Neural crest cell (in vitro differentiated cells): ENCODE measurements at regions not wholly inside any gene's neighbourhood (a gene's known extent, or its start where the extent isn't known, plus 50 kb on each side); places are given as distances from the start of the nearest gene placed in this dataset.

Experiments
- DNase-seq: peaks from one replicate; pipeline ENCODE4 v3.0.0; 2021; ENCODE audit warnings: low read depth, mixed read lengths, low spot score
- H3K27ac Mint-ChIP-seq: one replicate; pipeline ENCODE4 v1.8.0; 2021; ENCODE audit warnings: mild to moderate bottlenecking, mixed read lengths; ENCODE audit not compliant: unreplicated experiment
- H3K27me3 Mint-ChIP-seq: 2 replicates; pipeline ENCODE4 v1.8.0; 2021; ENCODE audit warnings: low read depth, mild to moderate bottlenecking, mixed read lengths
- H3K36me3 Mint-ChIP-seq: 2 replicates; pipeline ENCODE4 v1.8.0; 2021; ENCODE audit warnings: low read depth, mild to moderate bottlenecking, mixed read lengths
- H3K4me1 Mint-ChIP-seq: 2 replicates; pipeline ENCODE4 v1.8.0; 2021; ENCODE audit warnings: mixed read lengths
- H3K4me3 Mint-ChIP-seq: one replicate; pipeline ENCODE4 v1.8.0; 2021; ENCODE audit warnings: mild to moderate bottlenecking, mixed read lengths
- H3K9me3 Mint-ChIP-seq: 2 replicates; pipeline ENCODE4 v1.8.0; 2021; ENCODE audit warnings: mixed read lengths
- CTCF ChIP-seq: fragments of 200-600 bp; sonication (generic); conservative IDR thresholded peaks from 2 replicates; pipeline ENCODE4 v1.5.0; 2021; ENCODE audit warnings: antibody characterized with exemption, mild to moderate bottlenecking

GRCh38 chr5:52441768-52442167, 345.9 kb upstream of the ITGA1 start:
- H3K27me3 Mint-ChIP-seq, result no peaks in the 10 kb centered on the region
- DNase-seq, result no peak
- TF ChIP-seq CTCF, result no peak

DNA sequence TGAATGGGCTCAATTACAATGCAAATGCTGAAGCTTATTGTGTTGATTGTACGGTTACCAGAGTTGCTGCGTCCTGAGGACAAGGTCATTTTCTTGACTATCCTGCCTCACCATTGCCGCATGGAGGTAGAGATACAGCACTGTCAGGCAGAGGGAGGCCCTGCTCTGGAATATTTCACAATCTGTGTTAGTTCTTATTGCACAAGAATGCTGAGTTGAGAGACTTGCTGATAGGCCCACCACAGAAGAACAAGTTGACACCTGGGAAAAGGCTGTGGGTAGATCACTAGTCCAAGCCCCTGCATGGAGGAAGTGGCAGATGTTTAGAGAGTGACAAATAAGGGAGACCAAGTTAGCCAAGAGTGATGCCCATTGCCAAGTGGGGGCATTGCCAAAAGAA, 344.5 kb upstream of the ITGA1 start:
- H3K4me3 Mint-ChIP-seq, result no peak overlapping the region
- no peaks in the 10 kb centered on the region for H3K27me3 Mint-ChIP-seq
- no peak overlapping the region for H3K27ac Mint-ChIP-seq
- TF ChIP-seq CTCF, result no peak
- H3K9me3 Mint-ChIP-seq, result peaks cover 7% of the 10 kb centered on the region
- H3K36me3 Mint-ChIP-seq, result peaks cover 4% of the 10 kb centered on the region
- H3K4me1 Mint-ChIP-seq, result peaks cover 24% of the 10 kb centered on the region
- no peak for DNase-seq

More at GRCh38 chr5:52441768-52442167, 345.9 kb upstream of the ITGA1 start:
- Mint-ChIP-seq H3K9me3 (peaks cover 7% of the 10 kb centered on the region), H3K27ac (no peak overlapping the region), H3K36me3 (peaks cover 4% of the 10 kb centered on the region), H3K4me3 (no peak overlapping the region), H3K4me1 (peaks cover 9% of the 10 kb centered on the region)

DNA sequence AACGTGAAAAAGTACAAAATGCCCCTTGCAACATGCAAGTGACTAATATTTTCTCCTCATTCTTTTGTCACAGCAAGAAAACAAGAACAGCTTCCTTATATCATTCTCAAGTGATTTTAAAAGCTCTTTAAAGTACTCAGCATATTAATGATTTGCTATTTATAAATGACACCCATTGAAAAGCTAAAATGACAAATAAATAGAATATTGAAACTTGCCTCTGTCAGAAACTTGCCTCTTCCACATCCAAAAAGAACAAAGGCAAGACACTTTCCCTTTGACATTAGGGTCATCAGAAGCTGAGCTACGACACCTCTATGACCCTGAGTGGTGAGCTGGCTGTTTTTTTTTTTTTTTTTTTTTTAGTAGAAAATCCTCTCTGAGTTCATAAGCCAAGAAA, 339.6 kb upstream of the ITGA1 start:
- H3K27ac Mint-ChIP-seq, result peak overlapping the region; percentile 36
- no peak for TF ChIP-seq CTCF

GRCh38 chr5:52449516-52449915, 338.2 kb upstream of the ITGA1 start:
- peaks cover 3% of the 10 kb centered on the region for H3K9me3 Mint-ChIP-seq
- H3K36me3 Mint-ChIP-seq, result no peaks in the 10 kb centered on the region
- H3K4me1 Mint-ChIP-seq, result peaks cover 52% of the 10 kb centered on the region
- H3K27ac Mint-ChIP-seq, result peak overlapping the region; percentile 21
- DNase-seq, result no peak
- H3K27me3 Mint-ChIP-seq, result no peaks in the 10 kb centered on the region
- TF ChIP-seq CTCF, result no peak
- H3K4me3 Mint-ChIP-seq, result no peak overlapping the region

More for the DNA sequence above, 339.6 kb upstream of the ITGA1 start:
- no peaks in the 10 kb centered on the region for H3K27me3 Mint-ChIP-seq
- H3K4me1 Mint-ChIP-seq, result peaks cover 52% of the 10 kb centered on the region
- DNase-seq, result no peak
- peaks cover 7% of the 10 kb centered on the region for H3K9me3 Mint-ChIP-seq
- H3K36me3 Mint-ChIP-seq, result peaks cover 4% of the 10 kb centered on the region
- peak overlapping the region; percentile 39 for H3K4me3 Mint-ChIP-seq

- no peaks in the 10 kb centered on the region for H3K36me3 Mint-ChIP-seq
- TF ChIP-seq CTCF, result no peak
- DNase-seq, result no peak
Measured at GRCh38 chr5:52452098-52452497, 335.6 kb upstream of the ITGA1 start.

DNA sequence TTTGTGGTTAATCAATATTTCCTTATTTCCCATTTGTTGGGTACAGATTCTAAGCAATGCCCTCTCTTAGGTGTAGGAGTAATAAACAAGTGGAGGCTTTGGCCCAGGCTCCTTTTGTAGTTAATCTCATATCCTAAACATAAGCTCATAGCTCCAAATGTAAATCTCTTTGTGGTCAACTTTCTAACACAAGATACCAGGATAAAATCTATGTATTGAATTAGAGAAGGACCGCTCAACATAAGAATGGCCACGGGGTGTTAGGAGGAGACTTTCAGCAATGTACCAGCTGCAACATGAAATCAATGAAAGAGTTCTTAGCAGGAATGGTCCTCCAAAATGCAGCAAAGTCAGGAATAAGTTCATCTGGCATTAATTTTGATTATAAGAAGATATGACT, 334.5 kb upstream of the ITGA1 start:
- H3K27me3 Mint-ChIP-seq, result no peaks in the 10 kb centered on the region
- no peaks in the 10 kb centered on the region for H3K36me3 Mint-ChIP-seq
- no peak for TF ChIP-seq CTCF
- no peak overlapping the region for H3K27ac Mint-ChIP-seq
- H3K9me3 Mint-ChIP-seq, result no peaks in the 10 kb centered on the region
- no peak for DNase-seq
- no peak overlapping the region for H3K4me3 Mint-ChIP-seq
- H3K4me1 Mint-ChIP-seq, result peaks cover 29% of the 10 kb centered on the region

More at GRCh38 chr5:52452098-52452497, 335.6 kb upstream of the ITGA1 start:
- H3K9me3 Mint-ChIP-seq, result no peaks in the 10 kb centered on the region
- no peak overlapping the region for H3K27ac Mint-ChIP-seq
- no peak overlapping the region for H3K4me3 Mint-ChIP-seq
- no peaks in the 10 kb centered on the region for H3K27me3 Mint-ChIP-seq
- H3K4me1 Mint-ChIP-seq, result peaks cover 39% of the 10 kb centered on the region
